ENCODE measurements at regions not wholly inside any gene's neighbourhood (a gene's known extent, or its start where the extent isn't known, plus 50 kb on each side); places are given as distances from the start of the nearest gene placed in this dataset.

- H3K4me3 ChIP-seq (ENCODE audit: low read depth, low read length), result no peak overlapping the region
- DNase-seq (ENCODE audit: low read depth), result no peak
- no peak for TF ChIP-seq CTCF (IDR thresholded peaks at IDR 0.05; ENCODE audit: insufficient read depth, low read depth, low read length)
Measured at GRCh38 chr2:49861821-49862220, 707.5 kb upstream of the FSHR start.

GRCh38 chr2:49860834-49861233 is 706.5 kb upstream of the FSHR start:
- H3K4me3 ChIP-seq (ENCODE audit: low read depth, low read length), result no peak overlapping the region
- no peak for TF ChIP-seq CTCF (IDR thresholded peaks at IDR 0.05; ENCODE audit: insufficient read depth, low read depth, low read length)
- no peak for DNase-seq (ENCODE audit: low read depth)

DNA sequence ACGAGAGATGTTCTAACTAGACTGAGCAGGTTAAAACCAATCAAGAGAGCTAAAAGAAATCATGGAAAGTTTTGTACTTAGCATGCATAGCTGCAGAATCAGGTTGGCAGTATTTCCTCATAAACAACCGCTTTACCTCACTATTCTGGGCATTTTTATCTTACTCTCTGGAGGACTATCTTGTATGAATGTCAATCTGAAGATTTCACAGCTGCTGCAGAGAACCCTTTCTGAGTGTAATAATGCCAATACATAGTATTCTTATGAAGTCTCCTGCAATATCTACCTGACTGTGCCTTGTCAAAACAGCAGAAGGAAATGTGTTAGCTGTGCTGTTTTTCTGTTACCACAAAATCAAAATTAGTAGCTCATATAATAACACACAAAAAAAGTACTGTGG is 705.9 kb upstream of the FSHR start:
- no peak for TF ChIP-seq CTCF (IDR thresholded peaks at IDR 0.05; ENCODE audit: insufficient read depth, low read depth, low read length)
- no peak for DNase-seq (ENCODE audit: low read depth)
- H3K4me3 ChIP-seq (ENCODE audit: low read depth, low read length), result no peak overlapping the region

- H3K4me3 ChIP-seq (ENCODE audit: low read depth, low read length), result no peak overlapping the region
- DNase-seq (ENCODE audit: low read depth), result no peak
- TF ChIP-seq CTCF (IDR thresholded peaks at IDR 0.05; ENCODE audit: insufficient read depth, low read depth, low read length), result no peak
Measured at GRCh38 chr2:49858657-49859056, 704.3 kb upstream of the FSHR start.

- DNase-seq (ENCODE audit: low read depth), result no peak
- H3K4me3 ChIP-seq (ENCODE audit: low read depth, low read length), result no peak overlapping the region
- TF ChIP-seq CTCF (IDR thresholded peaks at IDR 0.05; ENCODE audit: insufficient read depth, low read depth, low read length), result no peak
Measured at GRCh38 chr2:49858113-49858490, 703.8 kb upstream of the FSHR start.

DNA sequence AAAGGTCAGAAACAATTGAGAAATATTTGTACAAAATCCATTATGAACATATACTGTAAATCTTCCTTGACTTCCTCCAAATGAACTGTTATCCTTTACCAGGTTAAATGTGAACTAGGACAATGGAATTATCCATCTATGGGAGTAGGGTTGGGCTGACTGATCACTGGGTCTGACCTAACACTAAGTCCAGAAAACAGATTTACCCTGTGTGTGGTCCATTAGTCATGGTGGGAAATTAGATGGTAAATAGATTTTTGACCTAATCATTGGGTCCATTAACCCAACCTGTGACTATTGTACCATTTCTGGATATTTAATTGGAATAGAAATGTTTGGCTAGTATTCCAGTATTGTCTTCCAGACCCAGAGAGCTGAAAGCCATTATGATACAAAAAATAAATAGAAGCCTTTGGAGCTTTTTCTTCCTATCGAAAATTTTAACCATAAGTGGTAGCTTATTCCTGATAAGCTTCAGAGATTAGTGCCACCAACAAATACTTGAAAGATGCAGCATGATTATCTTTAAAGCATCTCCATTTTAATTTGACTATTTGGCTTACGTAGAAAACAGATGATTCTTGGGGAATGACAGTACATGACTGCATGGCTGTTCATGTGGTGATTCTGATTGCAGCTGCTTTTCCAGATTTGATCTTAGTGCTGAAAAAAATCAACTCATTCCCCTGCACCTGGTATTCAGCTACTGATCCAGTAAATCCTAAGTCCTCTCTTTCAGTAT is 703.2 kb upstream of the FSHR start:
- DNase-seq (ENCODE audit: low read depth), result no peak
- no peak overlapping the region for H3K4me3 ChIP-seq (ENCODE audit: low read depth, low read length)
- TF ChIP-seq CTCF (IDR thresholded peaks at IDR 0.05; ENCODE audit: insufficient read depth, low read depth, low read length), result no peak

GRCh38 chr2:49845671-49846070 is 691.4 kb upstream of the FSHR start:
- no peak for DNase-seq (ENCODE audit: low read depth)
- H3K4me3 ChIP-seq (ENCODE audit: low read depth, low read length), result no peak overlapping the region
- TF ChIP-seq CTCF (IDR thresholded peaks at IDR 0.05; ENCODE audit: insufficient read depth, low read depth, low read length), result no peak

All from fibroblast of villous mesenchyme (primary cell).